ENCODE measurements at regions not wholly inside any gene's neighbourhood (a gene's known extent, or its start where the extent isn't known, plus 50 kb on each side); places are given as distances from the start of the nearest gene placed in this dataset.

GRCh38 chr14:56059054-56059453 lies 59.2 kb upstream of the PELI2 start:
- no peak for DNase-seq

GRCh38 chr14:56061051-56061450 lies 57.2 kb upstream of the PELI2 start:
- no peak for DNase-seq

- no peak for DNase-seq
These were observed 55.1 kb upstream of the PELI2 start for GRCh38 chr14:56063131-56063530.

GRCh38 chr14:56064513-56064912 lies 53.7 kb upstream of the PELI2 start:
- no peak for DNase-seq

GRCh38 chr14:56065199-56065598 lies 53.0 kb upstream of the PELI2 start:
- DNase-seq = peak; percentile 15

GRCh38 chr14:56065621-56066290 lies 52.5 kb upstream of the PELI2 start:
- no peak for DNase-seq
